Chondrocyte (in vitro differentiated cells): ENCODE measurements at regions not wholly inside any gene's neighbourhood (a gene's known extent, or its start where the extent isn't known, plus 50 kb on each side); places are given as distances from the start of the nearest gene placed in this dataset.

ENCODE experiments used
- DNase-seq: peaks from one replicate; pipeline ENCODE4 v3.0.0; 2021; ENCODE audit warnings: mixed read lengths, low spot score
- H3K27ac Mint-ChIP-seq: one replicate; pipeline ENCODE4 v1.8.0; 2021; ENCODE audit warnings: mild to moderate bottlenecking, moderate library complexity, mixed read lengths; ENCODE audit not compliant: unreplicated experiment
- H3K27me3 Mint-ChIP-seq: 2 replicates; pipeline ENCODE4 v1.8.0; 2021; ENCODE audit warnings: low read depth, mixed read lengths
- H3K36me3 Mint-ChIP-seq: 2 replicates; pipeline ENCODE4 v1.8.0; 2021; ENCODE audit warnings: low read depth, mixed read lengths
- H3K4me1 Mint-ChIP-seq: 2 replicates; pipeline ENCODE4 v1.8.0; 2021; ENCODE audit warnings: low read depth, mild to moderate bottlenecking, mixed read lengths
- H3K4me3 Mint-ChIP-seq: one replicate; pipeline ENCODE4 v1.8.0; 2021; ENCODE audit warnings: mild to moderate bottlenecking, moderate library complexity, mixed read lengths; ENCODE audit not compliant: unreplicated experiment
- H3K9me3 Mint-ChIP-seq: 2 replicates; pipeline ENCODE4 v1.8.0; 2021; ENCODE audit warnings: low read depth, mixed read lengths
- TF ChIP-seq, protein P1 (sequence below): fragments of 200-600 bp; sonication (generic); IDR thresholded peaks from 2 replicates; pipeline ENCODE4 v1.5.0; 2021; ENCODE audit warnings: antibody characterized with exemption, mild to moderate bottlenecking, moderate library complexity

DNA sequence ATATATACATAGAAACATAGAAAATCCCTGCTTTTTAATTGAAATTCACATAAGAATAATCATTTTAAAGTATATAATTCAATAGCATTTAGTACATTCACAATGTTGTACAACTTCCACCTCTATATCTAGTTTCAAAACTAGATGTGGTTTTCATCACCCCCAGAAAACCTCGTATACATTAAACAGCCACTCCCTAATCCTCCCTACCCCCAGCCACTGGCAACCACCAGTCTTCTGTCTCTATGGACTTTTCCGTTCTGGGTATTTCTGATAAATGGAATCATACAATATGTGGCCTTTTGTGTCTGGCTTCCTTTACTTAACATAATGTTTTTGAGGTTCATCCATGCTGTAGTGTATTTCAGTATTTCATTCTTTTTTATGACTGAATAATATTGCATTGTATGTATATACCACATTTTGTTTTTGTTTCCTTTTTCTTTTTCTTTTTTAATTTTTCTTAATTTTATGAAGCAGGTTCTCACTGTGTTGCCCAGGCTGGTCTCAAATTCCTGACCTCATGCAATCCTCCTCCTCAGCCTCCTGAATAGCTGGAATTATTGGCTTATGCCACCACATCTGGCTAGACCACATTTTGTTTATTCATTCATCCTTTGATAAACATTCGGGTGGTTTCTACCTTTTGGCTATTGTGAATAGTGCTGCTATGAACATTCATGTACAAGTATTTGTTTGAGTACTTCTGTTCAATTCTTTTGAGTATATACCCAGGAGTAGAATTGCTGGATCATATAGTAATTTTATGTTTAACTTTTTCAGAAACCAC is 50.6 kb upstream of the RNF152 start:
- TF ChIP-seq, protein P1, sequence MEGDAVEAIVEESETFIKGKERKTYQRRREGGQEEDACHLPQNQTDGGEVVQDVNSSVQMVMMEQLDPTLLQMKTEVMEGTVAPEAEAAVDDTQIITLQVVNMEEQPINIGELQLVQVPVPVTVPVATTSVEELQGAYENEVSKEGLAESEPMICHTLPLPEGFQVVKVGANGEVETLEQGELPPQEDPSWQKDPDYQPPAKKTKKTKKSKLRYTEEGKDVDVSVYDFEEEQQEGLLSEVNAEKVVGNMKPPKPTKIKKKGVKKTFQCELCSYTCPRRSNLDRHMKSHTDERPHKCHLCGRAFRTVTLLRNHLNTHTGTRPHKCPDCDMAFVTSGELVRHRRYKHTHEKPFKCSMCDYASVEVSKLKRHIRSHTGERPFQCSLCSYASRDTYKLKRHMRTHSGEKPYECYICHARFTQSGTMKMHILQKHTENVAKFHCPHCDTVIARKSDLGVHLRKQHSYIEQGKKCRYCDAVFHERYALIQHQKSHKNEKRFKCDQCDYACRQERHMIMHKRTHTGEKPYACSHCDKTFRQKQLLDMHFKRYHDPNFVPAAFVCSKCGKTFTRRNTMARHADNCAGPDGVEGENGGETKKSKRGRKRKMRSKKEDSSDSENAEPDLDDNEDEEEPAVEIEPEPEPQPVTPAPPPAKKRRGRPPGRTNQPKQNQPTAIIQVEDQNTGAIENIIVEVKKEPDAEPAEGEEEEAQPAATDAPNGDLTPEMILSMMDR = no peak
- peaks cover 6% of the 10 kb centered on the region for H3K9me3 Mint-ChIP-seq
- H3K36me3 Mint-ChIP-seq = peaks cover 1% of the 10 kb centered on the region
- H3K4me3 Mint-ChIP-seq = no peak overlapping the region
- H3K4me1 Mint-ChIP-seq = peaks cover 43% of the 10 kb centered on the region
- no peaks in the 10 kb centered on the region for H3K27me3 Mint-ChIP-seq
- no peak overlapping the region for H3K27ac Mint-ChIP-seq
- DNase-seq = no peak
